H9 (cell line): ENCODE measurements at regions not wholly inside any gene's neighbourhood (a gene's known extent, or its start where the extent isn't known, plus 50 kb on each side); places are given as distances from the start of the nearest gene placed in this dataset.

ENCODE experiments used
- DNase-seq: peaks from one replicate; pipeline ENCODE4 v3.0.0-alpha.2; 2017
- H2AFZ ChIP-seq: one replicate; pipeline ENCODE4 v1.6.1; 2013; ENCODE audit warnings: mild to moderate bottlenecking, low read length, control low read depth, moderate library complexity
- H2AK5ac ChIP-seq: 2 replicates; pipeline ENCODE4 v1.6.1; 2013; ENCODE audit warnings: low read length, control low read depth, mixed read lengths; ENCODE audit not compliant: insufficient read length
- H2BK120ac ChIP-seq: one replicate; pipeline ENCODE4 v1.6.1; 2013; ENCODE audit warnings: low read depth, mild to moderate bottlenecking, low read length, control low read depth, inconsistent platforms; ENCODE audit not compliant: poor library complexity, severe bottlenecking
- H2BK12ac ChIP-seq: 2 replicates; pipeline ENCODE4 v1.6.1; 2013; ENCODE audit warnings: low read length, control low read depth, mixed read lengths, low read depth; ENCODE audit not compliant: insufficient read length
- H2BK15ac ChIP-seq: 2 replicates; pipeline ENCODE4 v1.6.1; 2013; ENCODE audit warnings: low read depth, low read length, control low read depth
- H2BK20ac ChIP-seq: one replicate; pipeline ENCODE4 v1.6.1; 2013; ENCODE audit warnings: low read depth, mild to moderate bottlenecking, low read length, control low read depth, inconsistent platforms; ENCODE audit not compliant: poor library complexity, severe bottlenecking
- H2BK5ac ChIP-seq: 2 replicates; pipeline ENCODE4 v1.6.1; 2013; ENCODE audit warnings: low read length, control low read depth, mixed read lengths; ENCODE audit not compliant: insufficient read length
- H3K14ac ChIP-seq: 2 replicates; pipeline ENCODE4 v1.6.1; 2013; ENCODE audit warnings: low read length, control low read depth; ENCODE audit not compliant: insufficient read depth
- H3K18ac ChIP-seq: 2 replicates; pipeline ENCODE4 v1.6.1; 2013; ENCODE audit warnings: low read depth, mild to moderate bottlenecking, mixed read lengths, low read length, control low read depth; ENCODE audit not compliant: insufficient read length
- H3K23ac ChIP-seq: 2 replicates; pipeline ENCODE4 v1.6.1; 2013; ENCODE audit warnings: low read length, control low read depth, mixed read lengths, low read depth; ENCODE audit not compliant: insufficient read length
- H3K23me2 ChIP-seq: 2 replicates; pipeline ENCODE4 v1.6.1; 2013; ENCODE audit warnings: low read depth, mild to moderate bottlenecking, mixed read lengths, low read length, control low read depth; ENCODE audit not compliant: insufficient read length, poor library complexity, severe bottlenecking
- H3K27ac ChIP-seq: 2 replicates; pipeline ENCODE4 v1.5.1; 2013; ENCODE audit warnings: low read length, control low read depth, mixed read lengths, low read depth; ENCODE audit not compliant: insufficient read length
- H3K27me3 ChIP-seq: 2 replicates; pipeline ENCODE4 v1.6.1; 2013; ENCODE audit warnings: low read length, control low read depth, inconsistent platforms; ENCODE audit not compliant: insufficient read depth
- H3K4ac ChIP-seq: 2 replicates; pipeline ENCODE4 v1.6.1; 2013; ENCODE audit warnings: low read depth, mild to moderate bottlenecking, control low read depth, inconsistent platforms, low read length, moderate library complexity
- H3K4me1 ChIP-seq: 2 replicates; pipeline ENCODE4 v1.6.1; 2013; ENCODE audit warnings: low read length, control low read depth, inconsistent platforms; ENCODE audit not compliant: insufficient read depth
- H3K4me2 ChIP-seq: 2 replicates; pipeline ENCODE4 v1.6.1; 2013; ENCODE audit warnings: low read length, control low read depth, mixed read lengths; ENCODE audit not compliant: insufficient read length, insufficient read depth
- H3K56ac ChIP-seq: 2 replicates; pipeline ENCODE4 v1.6.1; 2013; ENCODE audit warnings: low read depth, mild to moderate bottlenecking, mixed read lengths, low read length, control low read depth; ENCODE audit not compliant: insufficient read length
- H3K79me1 ChIP-seq: 2 replicates; pipeline ENCODE4 v1.6.1; 2013; ENCODE audit warnings: low read depth, mild to moderate bottlenecking, moderate library complexity, low read length, control low read depth, inconsistent platforms; ENCODE audit not compliant: insufficient read depth, poor library complexity, severe bottlenecking
- H3K79me2 ChIP-seq: 2 replicates; pipeline ENCODE4 v1.6.1; 2013; ENCODE audit warnings: low read length, control low read depth, inconsistent platforms; ENCODE audit not compliant: insufficient read depth
- H3K9ac ChIP-seq: 2 replicates; pipeline ENCODE4 v1.6.1; 2013; ENCODE audit warnings: low read length, control low read depth, mixed read lengths; ENCODE audit not compliant: insufficient read length; ENCODE audit errors: extremely low read depth
- H3K9me3 ChIP-seq: one replicate; pipeline ENCODE4 v1.6.1; 2013; ENCODE audit warnings: low read depth, low read length, inconsistent platforms; ENCODE audit not compliant: control insufficient read depth
- H3T11ph ChIP-seq: one replicate; pipeline ENCODE4 v1.6.1; 2013; ENCODE audit warnings: mild to moderate bottlenecking, low read length, control low read depth, inconsistent platforms
- H4K20me1 ChIP-seq: one replicate; pipeline ENCODE4 v1.6.1; 2013; ENCODE audit not compliant: control insufficient read depth, insufficient read length, insufficient read depth
- H4K5ac ChIP-seq: 2 replicates; pipeline ENCODE4 v1.6.1; 2013; ENCODE audit warnings: low read depth, mild to moderate bottlenecking, mixed read lengths, low read length, control low read depth; ENCODE audit not compliant: insufficient read length
- H4K8ac ChIP-seq: replicated peaks from 2 replicates; pipeline ENCODE4 v1.6.1; 2013; ENCODE audit warnings: low read length, control low read depth, mixed read lengths, low read depth; ENCODE audit not compliant: insufficient read length
- H4K91ac ChIP-seq: 2 replicates; pipeline ENCODE4 v1.6.1; 2013; ENCODE audit warnings: low read depth, mild to moderate bottlenecking, moderate library complexity, mixed read lengths, low read length, control low read depth; ENCODE audit not compliant: insufficient read length
- H3K27ac Mint-ChIP-seq, 3 experiments: 2 replicates in 2 of 3; 3 replicates in 1 of 3; pipeline ENCODE4 v1.8.0; 2020 to 2021; ENCODE audit warnings: mixed read lengths in 3 of 3, mild to moderate bottlenecking in 1 of 3, moderate library complexity in 1 of 3
- H3K27me3 Mint-ChIP-seq: 2 replicates; pipeline ENCODE4 v1.8.0; 2021; ENCODE audit warnings: low read depth, mild to moderate bottlenecking, moderate library complexity, mixed read lengths
- H3K36me3 Mint-ChIP-seq, 3 experiments: 2 replicates in 2 of 3; 3 replicates in 1 of 3; pipeline ENCODE4 v1.8.0; 2020 to 2021; ENCODE audit warnings: low read depth in 3 of 3, mixed read lengths in 3 of 3; ENCODE audit not compliant: insufficient read depth in 1 of 3
- H3K4me1 Mint-ChIP-seq, 2 experiments: 2 replicates each; pipeline ENCODE4 v1.8.0; 2020; ENCODE audit warnings: mixed read lengths in 2 of 2
- H3K4me3 Mint-ChIP-seq, 2 experiments: 2 replicates in 1 of 2; 3 replicates in 1 of 2; pipeline ENCODE4 v1.8.0; 2020 to 2021; ENCODE audit warnings: mild to moderate bottlenecking in 2 of 2, mixed read lengths in 2 of 2, moderate library complexity in 1 of 2
- H3K9me3 Mint-ChIP-seq, 2 experiments: 2 replicates in 1 of 2; 3 replicates in 1 of 2; pipeline ENCODE4 v1.8.0; 2020; ENCODE audit warnings: mild to moderate bottlenecking in 2 of 2, mixed read lengths in 2 of 2, moderate library complexity in 1 of 2
- CTCF ChIP-seq: fragments of 200-600 bp; sonication (generic); conservative IDR thresholded peaks from 3 replicates; pipeline ENCODE4 v1.8.0; 2021; ENCODE audit warnings: antibody characterized with exemption, mild to moderate bottlenecking
- WGBS: extraction: QIAGEN DNeasy Blood & Tissue Kit; methylation state at CpG from one replicate; pipeline ENCODE4 v1.1.7; 2013; ENCODE audit warnings: missing lambda C conversion rate, low lambda C conversion rate, mixed read lengths; ENCODE audit not compliant: insufficient read length; ENCODE audit errors: extremely low coverage; 5-methylcytosine and 5-hydroxymethylcytosine counted together

- peaks cover 5% of the 10 kb centered on the region; the same call in 1 of the 2 replicates for H3K4me1 ChIP-seq
- H3K27ac Mint-ChIP-seq, result no peak overlapping the region
- H3K14ac ChIP-seq, result no peak overlapping the region
- no peak overlapping the region for H3K4me2 ChIP-seq
- no peaks in the 10 kb centered on the region for H3K79me2 ChIP-seq
- no peaks in the 10 kb centered on the region for H3K9me3 ChIP-seq
- no peak overlapping the region for H3K9ac ChIP-seq
- no peak overlapping the region for H2AK5ac ChIP-seq
- no peak for DNase-seq
- H2BK5ac ChIP-seq, result no peak overlapping the region
- H3K27ac ChIP-seq, result no peak overlapping the region
- no peaks in the 10 kb centered on the region for H3K9me3 Mint-ChIP-seq
- no peak overlapping the region for H4K8ac ChIP-seq
- no peak overlapping the region for H3K4me3 Mint-ChIP-seq
- WGBS, result no CpG with 5 or more reads among the region's 4 CpGs
- H2BK12ac ChIP-seq, result no peak overlapping the region
- H3K23me2 ChIP-seq, result no peaks in the 10 kb centered on the region
- H2BK20ac ChIP-seq, result no peak overlapping the region
- no peak overlapping the region for H3T11ph ChIP-seq
- no peak overlapping the region for H3K56ac ChIP-seq
- peaks cover 23 to 26% of the 10 kb centered on the region in 2 experiments for H3K4me1 Mint-ChIP-seq
- H3K36me3 Mint-ChIP-seq, result no peaks in the 10 kb centered on the region
- no peak overlapping the region for H3K18ac ChIP-seq
- no peak overlapping the region for H4K91ac ChIP-seq
- no peak overlapping the region for H2BK15ac ChIP-seq
- no peaks in the 10 kb centered on the region for H3K27me3 ChIP-seq
- H3K79me1 ChIP-seq, result no peaks in the 10 kb centered on the region
- no peak overlapping the region for H4K5ac ChIP-seq
- no peak for TF ChIP-seq CTCF
- H2AFZ ChIP-seq, result no peak overlapping the region
- H3K4ac ChIP-seq, result no peak overlapping the region
- H3K27me3 Mint-ChIP-seq, result peaks cover 1% of the 10 kb centered on the region; the same call in 1 of the 2 replicates
- H2BK120ac ChIP-seq, result no peak overlapping the region
- no peaks in the 10 kb centered on the region for H4K20me1 ChIP-seq
- H3K23ac ChIP-seq, result no peak overlapping the region
These were observed 229.3 kb upstream of the PTBP2 start for GRCh38 chr1:96492236-96492635.
